ENCODE measurements at regions not wholly inside any gene's neighbourhood (a gene's known extent, or its start where the extent isn't known, plus 50 kb on each side); places are given as distances from the start of the nearest gene placed in this dataset.

- Histone ChIP-seq H4K8ac (ENCODE audit: low read depth in 2 of 2, low read length in 2 of 2) (no peak overlapping the region), H2BK20ac (ENCODE audit: low read depth, low read length) (no peak overlapping the region), H3K79me1 (ENCODE audit: low read depth in 1 of 2, low read length in 2 of 2) (no peaks in the 10 kb centered on the region), H3K18ac (ENCODE audit: low read depth, low read length) (no peak overlapping the region), H3K36me3 (ENCODE audit: control insufficient read depth, insufficient read depth, low read length) (no peaks in the 10 kb centered on the region), H3K4me2 (ENCODE audit: low read depth, low read length) (no peak overlapping the region), H2AFZ (replicated peaks; ENCODE audit: low read length, poor library complexity) (no peak overlapping the region), H2BK120ac (ENCODE audit: low read depth, low read length) (no peak overlapping the region), H3K4me3 (ENCODE audit: insufficient read depth, low read depth, low read length) (no peak overlapping the region), H3K27ac (ENCODE audit: insufficient read depth, low read length) (no peak overlapping the region), H4K20me1 (ENCODE audit: insufficient read depth, low read length) (no peaks in the 10 kb centered on the region), H4K5ac (ENCODE audit: low read depth, low read length) (no peak overlapping the region), H3K14ac (replicated peaks; ENCODE audit: low read depth, low read length) (no peak overlapping the region), H2AK9ac (replicated peaks; ENCODE audit: low read depth, low read length, poor library complexity) (no peak overlapping the region), H3K27me3 (ENCODE audit: control insufficient read depth, insufficient read depth, low read length) (no peaks in the 10 kb centered on the region), H2BK5ac (ENCODE audit: low read depth, low read length, poor library complexity, severe bottlenecking) (no peak overlapping the region), H4K91ac (ENCODE audit: insufficient read depth, low read depth, low read length) (no peak overlapping the region), H3K9ac (ENCODE audit: low read depth, low read length) (no peak overlapping the region), H3K9me1 (ENCODE audit: insufficient read depth, low read length) (no peaks in the 10 kb centered on the region), H2BK15ac (ENCODE audit: low read depth, low read length) (no peak overlapping the region), H3K9me3 (ENCODE audit: control insufficient read depth, insufficient read depth, low read length) (no peaks in the 10 kb centered on the region), H3K23ac (ENCODE audit: low read depth, low read length) (no peak overlapping the region), H2AK5ac (ENCODE audit: low read depth, low read length) (no peak overlapping the region), H3K4ac (ENCODE audit: low read depth, low read length) (no peak overlapping the region), H3K4me1 (ENCODE audit: control insufficient read depth, insufficient read depth, low read length) (no peaks in the 10 kb centered on the region), H3K56ac (ENCODE audit: extremely low read depth, insufficient read depth, low read length) (no peak overlapping the region)
- TF ChIP-seq, protein P1, sequence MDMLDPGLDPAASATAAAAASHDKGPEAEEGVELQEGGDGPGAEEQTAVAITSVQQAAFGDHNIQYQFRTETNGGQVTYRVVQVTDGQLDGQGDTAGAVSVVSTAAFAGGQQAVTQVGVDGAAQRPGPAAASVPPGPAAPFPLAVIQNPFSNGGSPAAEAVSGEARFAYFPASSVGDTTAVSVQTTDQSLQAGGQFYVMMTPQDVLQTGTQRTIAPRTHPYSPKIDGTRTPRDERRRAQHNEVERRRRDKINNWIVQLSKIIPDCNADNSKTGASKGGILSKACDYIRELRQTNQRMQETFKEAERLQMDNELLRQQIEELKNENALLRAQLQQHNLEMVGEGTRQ (IDR thresholded peaks at IDR 0.05; ENCODE audit: low read depth, low read length) = no peak
- TF ChIP-seq MXI1 (IDR thresholded peaks at IDR 0.05; ENCODE audit: borderline replicate concordance, low read depth, low read length) (no peak), RCOR1 (IDR thresholded peaks at IDR 0.05; ENCODE audit: insufficient replicate concordance, low read length) (no peak), POLR2A (IDR thresholded peaks at IDR 0.05; ENCODE audit: low read depth, low read length) (no peak), NFE2L2 (IDR thresholded peaks at IDR 0.05; ENCODE audit: low read depth, low read length) (no peak), RAD21 (IDR thresholded peaks at IDR 0.05; ENCODE audit: low read length) (no peak), MAFK (IDR thresholded peaks at IDR 0.05; ENCODE audit: low read depth, low read length) (no peak), SMC3 (IDR thresholded peaks at IDR 0.05; ENCODE audit: low read depth, low read length) (no peak), CEBPB (IDR thresholded peaks at IDR 0.05; ENCODE audit: low read depth, low read length) (no peak), CHD1 (IDR thresholded peaks at IDR 0.05; ENCODE audit: low read depth, low read length) (no peak), FOS (IDR thresholded peaks at IDR 0.05; ENCODE audit: low read depth, low read length) (no peak), MAZ (IDR thresholded peaks at IDR 0.05; ENCODE audit: borderline replicate concordance, low read depth, low read length) (no peak), RFX5 (IDR thresholded peaks at IDR 0.05; ENCODE audit: low read depth, low read length) (no peak), BHLHE40 (IDR thresholded peaks at IDR 0.05; ENCODE audit: low read depth, low read length) (no peak)
- TF ChIP-seq, protein P2, sequence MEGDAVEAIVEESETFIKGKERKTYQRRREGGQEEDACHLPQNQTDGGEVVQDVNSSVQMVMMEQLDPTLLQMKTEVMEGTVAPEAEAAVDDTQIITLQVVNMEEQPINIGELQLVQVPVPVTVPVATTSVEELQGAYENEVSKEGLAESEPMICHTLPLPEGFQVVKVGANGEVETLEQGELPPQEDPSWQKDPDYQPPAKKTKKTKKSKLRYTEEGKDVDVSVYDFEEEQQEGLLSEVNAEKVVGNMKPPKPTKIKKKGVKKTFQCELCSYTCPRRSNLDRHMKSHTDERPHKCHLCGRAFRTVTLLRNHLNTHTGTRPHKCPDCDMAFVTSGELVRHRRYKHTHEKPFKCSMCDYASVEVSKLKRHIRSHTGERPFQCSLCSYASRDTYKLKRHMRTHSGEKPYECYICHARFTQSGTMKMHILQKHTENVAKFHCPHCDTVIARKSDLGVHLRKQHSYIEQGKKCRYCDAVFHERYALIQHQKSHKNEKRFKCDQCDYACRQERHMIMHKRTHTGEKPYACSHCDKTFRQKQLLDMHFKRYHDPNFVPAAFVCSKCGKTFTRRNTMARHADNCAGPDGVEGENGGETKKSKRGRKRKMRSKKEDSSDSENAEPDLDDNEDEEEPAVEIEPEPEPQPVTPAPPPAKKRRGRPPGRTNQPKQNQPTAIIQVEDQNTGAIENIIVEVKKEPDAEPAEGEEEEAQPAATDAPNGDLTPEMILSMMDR (conservative IDR thresholded peaks at IDR 0.05; ENCODE audit: low read depth, low read length) = no peak
- TF ChIP-seq, protein P3, sequence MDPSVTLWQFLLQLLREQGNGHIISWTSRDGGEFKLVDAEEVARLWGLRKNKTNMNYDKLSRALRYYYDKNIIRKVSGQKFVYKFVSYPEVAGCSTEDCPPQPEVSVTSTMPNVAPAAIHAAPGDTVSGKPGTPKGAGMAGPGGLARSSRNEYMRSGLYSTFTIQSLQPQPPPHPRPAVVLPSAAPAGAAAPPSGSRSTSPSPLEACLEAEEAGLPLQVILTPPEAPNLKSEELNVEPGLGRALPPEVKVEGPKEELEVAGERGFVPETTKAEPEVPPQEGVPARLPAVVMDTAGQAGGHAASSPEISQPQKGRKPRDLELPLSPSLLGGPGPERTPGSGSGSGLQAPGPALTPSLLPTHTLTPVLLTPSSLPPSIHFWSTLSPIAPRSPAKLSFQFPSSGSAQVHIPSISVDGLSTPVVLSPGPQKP (IDR thresholded peaks at IDR 0.05; ENCODE audit: borderline replicate concordance, low read depth, low read length) = no peak
- ChIA-PET POLR2A (ENCODE audit: unreplicated experiment) (no interaction called here), CTCF (interaction anchor here (0.7 kb wide), 1 partner anchor 9 kb away, joined by 3 read pairs; no protein-coding TSS in a partner anchor)
- dilution Hi-C loops (cut with HindIII; ENCODE audit: low sequenced_read_pairs, unreplicated experiment) = no loop called here
- in situ Hi-C loops (cut with MboI; ENCODE audit: low sequenced_read_pairs) = no loop called here
- DNase-seq (no peak), ATAC-seq (ENCODE audit: low read depth) (no peak)
- BruUV-seq (replicated peaks) = no TSS peak
- intact Hi-C loops (cut with micrococcal nuclease) = no loop called here
- no CpG with 5 or more reads among the region's 1 CpG for WGBS, 2 experiments (ENCODE audit: extremely low coverage in 2 of 2, insufficient read length in 1 of 2)
These were observed 112.7 kb upstream of the NANOGP8 start for GRCh38 chr15:35197754-35198153.
